ENCODE measurements at regions not wholly inside any gene's neighbourhood (a gene's known extent, or its start where the extent isn't known, plus 50 kb on each side); places are given as distances from the start of the nearest gene placed in this dataset.

GRCh38 chr18:42514512-42514911 lies 559.5 kb downstream of the PIK3C3 start:
- TF ChIP-seq POLR2AphosphoS5 (IDR thresholded peaks at IDR 0.05), result no peak
- no peak for TF ChIP-seq POLR2A (IDR thresholded peaks at IDR 0.05)
- no peak for TF ChIP-seq CTCF (IDR thresholded peaks at IDR 0.05)

Measured in breast epithelium (tissue), 3 donors.